ENCODE measurements at regions not wholly inside any gene's neighbourhood (a gene's known extent, or its start where the extent isn't known, plus 50 kb on each side); places are given as distances from the start of the nearest gene placed in this dataset.

- no peak for TF ChIP-seq CTCF (conservative IDR thresholded peaks at IDR 0.05; ENCODE audit: low read depth, low read length)
- TF ChIP-seq EZH2 (IDR thresholded peaks at IDR 0.05; ENCODE audit: borderline replicate concordance, low read depth, low read length, poor library complexity, severe bottlenecking): no peak
Observed at GRCh38 chr4:141534985-141535384, 101.4 kb upstream of the IL15 start.

Data from A673 (cell line).